Spleen (tissue), 7 donors: ENCODE measurements at regions not wholly inside any gene's neighbourhood (a gene's known extent, or its start where the extent isn't known, plus 50 kb on each side); places are given as distances from the start of the nearest gene placed in this dataset.

ENCODE experiments used
- CTCF ChIP-seq, 11 experiments: fragments of 200-600 bp in 7 of 11; fragments of 450-650 bp in 4 of 11; sonication (generic) in 4 of 11; IDR thresholded peaks in 8 of 11; conservative IDR thresholded peaks in 3 of 11; 1 replicate in 7 of 11; 2 replicates in 4 of 11; pipeline versions ENCODE4 v1.4.0 to v1.8.0; 2016 to 2021; ENCODE audit warnings: antibody characterized with exemption in 11 of 11, inconsistent platforms in 4 of 11, mild to moderate bottlenecking in 1 of 11
- POLR2AphosphoS5 ChIP-seq, 3 donors: sonication (generic); formaldehyde crosslinking; IDR thresholded peaks; one replicate each; pipeline ENCODE4 v1.5.1; 2017; ENCODE audit warnings: antibody characterized with exemption in 3 of 3
- donor health status: DM: no; HTN: no; CAD: no; lungs with moderate emphysema.
- donor health status: DM: no; HTN: no; CAD: no.
- donor health status: DM: no; HTN: no; CAD: no.

GRCh38 chr13:103471896-103472295 is 405.7 kb upstream of the SLC10A2 start:
- no peak for TF ChIP-seq CTCF (IDR thresholded peaks at IDR 0.05 in 8 of 11, conservative IDR thresholded peaks at IDR 0.05 in 3 of 11)
- TF ChIP-seq POLR2AphosphoS5 (IDR thresholded peaks at IDR 0.05): no peak
